GM23338 (cell line): ENCODE measurements at regions not wholly inside any gene's neighbourhood (a gene's known extent, or its start where the extent isn't known, plus 50 kb on each side); places are given as distances from the start of the nearest gene placed in this dataset.

Experiments used
- CREB1 ChIP-seq: fragments of 250-450 bp; sonication (Bioruptor Pico); IDR thresholded peaks from 2 replicates; pipeline ENCODE4 v1.5.0; 2020; ENCODE audit warnings: low read depth, mild to moderate bottlenecking, moderate library complexity
- ETS1 ChIP-seq: IDR thresholded peaks from 2 replicates; pipeline ENCODE4 v1.6.1; 2016; ENCODE audit warnings: antibody characterized with exemption
- EZH2 ChIP-seq: fragments of 200-600 bp; sonication (generic); IDR thresholded peaks from one replicate; pipeline ENCODE4 v1.8.0; 2017; ENCODE audit warnings: antibody characterized with exemption, mild to moderate bottlenecking, low read depth; ENCODE audit not compliant: unreplicated experiment
- POLR2AphosphoS5 ChIP-seq: IDR thresholded peaks from 2 replicates; pipeline ENCODE4 v1.6.1; 2016; ENCODE audit warnings: antibody characterized with exemption, low read depth
- REST ChIP-seq: IDR thresholded peaks from one replicate; pipeline ENCODE4 v1.6.1; 2018; ENCODE audit warnings: antibody characterized with exemption; ENCODE audit not compliant: unreplicated experiment
- STAT1 ChIP-seq: IDR thresholded peaks from one replicate; pipeline ENCODE4 v1.6.1; 2016; ENCODE audit warnings: antibody characterized with exemption; ENCODE audit not compliant: unreplicated experiment
- ZNF114 ChIP-seq: fragments of 250-450 bp; sonication (Bioruptor Pico); IDR thresholded peaks from 2 replicates; pipeline ENCODE4 v1.5.0; 2020; ENCODE audit warnings: mild to moderate bottlenecking, moderate library complexity
- ZNF331 ChIP-seq: fragments of 250-450 bp; sonication (Bioruptor Pico); IDR thresholded peaks from 2 replicates; pipeline ENCODE4 v1.5.0; 2020; ENCODE audit warnings: low read depth, mild to moderate bottlenecking, moderate library complexity
- ZNF462 ChIP-seq: fragments of 250-450 bp; sonication (Bioruptor Pico); IDR thresholded peaks from 2 replicates; pipeline ENCODE4 v1.5.0; 2020; ENCODE audit warnings: mild to moderate bottlenecking, moderate library complexity
- TF ChIP-seq, protein P1 (sequence below), 2 experiments: fragments of 200-600 bp in 1 of 2; sonication (generic) in 1 of 2; conservative IDR thresholded peaks; 2 replicates each; pipeline versions ENCODE4 v1.5.1 to v1.6.1; 2016 to 2017; ENCODE audit warnings: antibody characterized with exemption in 2 of 2, low read depth in 2 of 2, mild to moderate bottlenecking in 2 of 2, moderate library complexity in 1 of 2

- TF ChIP-seq ZNF462 (CRISPR knock-in tag) (no peak), POLR2AphosphoS5 (no peak), REST (no peak), ZNF331 (no peak), ZNF114 (CRISPR knock-in tag) (no peak), EZH2 (no peak), CREB1 (CRISPR knock-in tag) (no peak), STAT1 (no peak), ETS1 (no peak)
- TF ChIP-seq, protein P1, sequence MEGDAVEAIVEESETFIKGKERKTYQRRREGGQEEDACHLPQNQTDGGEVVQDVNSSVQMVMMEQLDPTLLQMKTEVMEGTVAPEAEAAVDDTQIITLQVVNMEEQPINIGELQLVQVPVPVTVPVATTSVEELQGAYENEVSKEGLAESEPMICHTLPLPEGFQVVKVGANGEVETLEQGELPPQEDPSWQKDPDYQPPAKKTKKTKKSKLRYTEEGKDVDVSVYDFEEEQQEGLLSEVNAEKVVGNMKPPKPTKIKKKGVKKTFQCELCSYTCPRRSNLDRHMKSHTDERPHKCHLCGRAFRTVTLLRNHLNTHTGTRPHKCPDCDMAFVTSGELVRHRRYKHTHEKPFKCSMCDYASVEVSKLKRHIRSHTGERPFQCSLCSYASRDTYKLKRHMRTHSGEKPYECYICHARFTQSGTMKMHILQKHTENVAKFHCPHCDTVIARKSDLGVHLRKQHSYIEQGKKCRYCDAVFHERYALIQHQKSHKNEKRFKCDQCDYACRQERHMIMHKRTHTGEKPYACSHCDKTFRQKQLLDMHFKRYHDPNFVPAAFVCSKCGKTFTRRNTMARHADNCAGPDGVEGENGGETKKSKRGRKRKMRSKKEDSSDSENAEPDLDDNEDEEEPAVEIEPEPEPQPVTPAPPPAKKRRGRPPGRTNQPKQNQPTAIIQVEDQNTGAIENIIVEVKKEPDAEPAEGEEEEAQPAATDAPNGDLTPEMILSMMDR (conservative IDR thresholded peaks at IDR 0.05; ENCODE audit: low read depth in 2 of 2): no peak
These were observed 307.0 kb upstream of the NR5A2 start (continued) for GRCh38 chr1:199720496-199720895.
